GM12864 (cell line): ENCODE measurements at regions not wholly inside any gene's neighbourhood (a gene's known extent, or its start where the extent isn't known, plus 50 kb on each side); places are given as distances from the start of the nearest gene placed in this dataset.
"Not testable (repeated sequence)": the region's sequence is repeated elsewhere in the genome, so short reads cannot be mapped to it uniquely, and the experiment has no call there.

Source experiments
- DNase-seq: peaks from one replicate; pipeline ENCODE4 v3.0.0-alpha.2; 2011; ENCODE audit warnings: low read depth
- H3K4me3 ChIP-seq: 2 replicates; pipeline ENCODE4 v1.5.1; 2011; ENCODE audit warnings: mild to moderate bottlenecking, low read depth, low read length, control low read depth
- CTCF ChIP-seq: IDR thresholded peaks from 2 replicates; pipeline ENCODE4 v1.5.1; 2011; ENCODE audit warnings: low read depth, mild to moderate bottlenecking, moderate library complexity, low read length, control low read depth, inconsistent platforms; ENCODE audit errors: missing control alignments

GRCh38 chr3:72065872-72066641, 281.1 kb upstream of the PROK2 start:
- no peak for TF ChIP-seq CTCF
- no peak for DNase-seq

GRCh38 chr3:72065236-72065635, 280.3 kb upstream of the PROK2 start:
- DNase-seq, result no peak
- no peak for TF ChIP-seq CTCF
- H3K4me3 ChIP-seq, result no peak overlapping the region

More at GRCh38 chr3:72065872-72066641, 281.1 kb upstream of the PROK2 start:
- H3K4me3 ChIP-seq, result no peak overlapping the region

GRCh38 chr3:72064727-72065126, 279.8 kb upstream of the PROK2 start:
- DNase-seq, H3K4me3 ChIP-seq: not testable (repeated sequence)

GRCh38 chr3:72062017-72062416, 277.1 kb upstream of the PROK2 start:
- no peak for TF ChIP-seq CTCF
- H3K4me3 ChIP-seq, result no peak overlapping the region
- no peak for DNase-seq

GRCh38 chr3:72060447-72061034, 275.6 kb upstream of the PROK2 start:
- no peak for TF ChIP-seq CTCF
- no peak for DNase-seq
- no peak overlapping the region for H3K4me3 ChIP-seq

- no peak for TF ChIP-seq CTCF
Measured at GRCh38 chr3:72058493-72059081, 273.6 kb upstream of the PROK2 start.

GRCh38 chr3:72055436-72055835, 270.5 kb upstream of the PROK2 start:
- DNase-seq, result no peak

More at GRCh38 chr3:72058493-72059081, 273.6 kb upstream of the PROK2 start:
- DNase-seq, result no peak
- H3K4me3 ChIP-seq, result no peak overlapping the region

More at GRCh38 chr3:72055436-72055835, 270.5 kb upstream of the PROK2 start:
- H3K4me3 ChIP-seq, result no peak overlapping the region
- no peak for TF ChIP-seq CTCF
